NB4 (cell line): ENCODE measurements at regions not wholly inside any gene's neighbourhood (a gene's known extent, or its start where the extent isn't known, plus 50 kb on each side); places are given as distances from the start of the nearest gene placed in this dataset.

Experiments
- MAX ChIP-seq: IDR thresholded peaks from 2 replicates; pipeline ENCODE4 v1.6.1; 2011; ENCODE audit warnings: low read depth, low read length
- MYC ChIP-seq: IDR thresholded peaks from 2 replicates; pipeline ENCODE4 v1.6.1; 2011; ENCODE audit warnings: low read depth, low read length
- POLR2A ChIP-seq: IDR thresholded peaks from 2 replicates; pipeline ENCODE4 v1.6.1; 2011; ENCODE audit warnings: mild to moderate bottlenecking; ENCODE audit not compliant: insufficient read length; ENCODE audit errors: extremely low read depth
- TF ChIP-seq, protein P1 (sequence below): IDR thresholded peaks from one replicate; pipeline ENCODE4 v1.5.1; 2012; ENCODE audit warnings: low read depth, low read length

GRCh38 chr1:212518188-212519054, 85.7 kb downstream of the NENF start:
- TF ChIP-seq, protein P1, sequence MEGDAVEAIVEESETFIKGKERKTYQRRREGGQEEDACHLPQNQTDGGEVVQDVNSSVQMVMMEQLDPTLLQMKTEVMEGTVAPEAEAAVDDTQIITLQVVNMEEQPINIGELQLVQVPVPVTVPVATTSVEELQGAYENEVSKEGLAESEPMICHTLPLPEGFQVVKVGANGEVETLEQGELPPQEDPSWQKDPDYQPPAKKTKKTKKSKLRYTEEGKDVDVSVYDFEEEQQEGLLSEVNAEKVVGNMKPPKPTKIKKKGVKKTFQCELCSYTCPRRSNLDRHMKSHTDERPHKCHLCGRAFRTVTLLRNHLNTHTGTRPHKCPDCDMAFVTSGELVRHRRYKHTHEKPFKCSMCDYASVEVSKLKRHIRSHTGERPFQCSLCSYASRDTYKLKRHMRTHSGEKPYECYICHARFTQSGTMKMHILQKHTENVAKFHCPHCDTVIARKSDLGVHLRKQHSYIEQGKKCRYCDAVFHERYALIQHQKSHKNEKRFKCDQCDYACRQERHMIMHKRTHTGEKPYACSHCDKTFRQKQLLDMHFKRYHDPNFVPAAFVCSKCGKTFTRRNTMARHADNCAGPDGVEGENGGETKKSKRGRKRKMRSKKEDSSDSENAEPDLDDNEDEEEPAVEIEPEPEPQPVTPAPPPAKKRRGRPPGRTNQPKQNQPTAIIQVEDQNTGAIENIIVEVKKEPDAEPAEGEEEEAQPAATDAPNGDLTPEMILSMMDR = no peak
- no peak for TF ChIP-seq MAX
- no peak for TF ChIP-seq POLR2A
- TF ChIP-seq MYC = no peak
